ENCODE measurements at regions not wholly inside any gene's neighbourhood (a gene's known extent, or its start where the extent isn't known, plus 50 kb on each side); places are given as distances from the start of the nearest gene placed in this dataset.

GRCh38 chr2:236656166-236656565, 86.5 kb downstream of the ACKR3 start:
- no peak for TF ChIP-seq POLR2A (IDR thresholded peaks at IDR 0.05; ENCODE audit: low read length)
- no peak for TF ChIP-seq GATA1 (IDR thresholded peaks at IDR 0.05; ENCODE audit: low read depth, low read length)

All from erythroblast (primary cell).